GM12878 (cell line): ENCODE measurements at regions not wholly inside any gene's neighbourhood (a gene's known extent, or its start where the extent isn't known, plus 50 kb on each side); places are given as distances from the start of the nearest gene placed in this dataset.

ENCODE experiments used
- ESRRA ChIP-seq: IDR thresholded peaks from 2 replicates; pipeline ENCODE4 v1.6.1; 2012; ENCODE audit warnings: mild to moderate bottlenecking, low read length, improper control_type of control experiment
- EZH2 ChIP-seq: IDR thresholded peaks from 2 replicates; pipeline ENCODE4 v1.6.1; 2012; ENCODE audit warnings: low read depth, mild to moderate bottlenecking, control low read depth, inconsistent platforms, low read length, borderline replicate concordance; ENCODE audit not compliant: control insufficient read depth
- POLR2A ChIP-seq: IDR thresholded peaks from 2 replicates; pipeline ENCODE4 v1.6.1; 2011; ENCODE audit warnings: low read depth, mild to moderate bottlenecking, low read length
- TAF1 ChIP-seq: IDR thresholded peaks from 2 replicates; pipeline ENCODE4 v1.6.1; 2011; ENCODE audit warnings: mild to moderate bottlenecking, low read depth, low read length, borderline replicate concordance
- TF ChIP-seq, protein P1 (sequence below): fragments of 150-350 bp; IDR thresholded peaks from 2 replicates; pipeline ENCODE4 v1.6.1; 2016; ENCODE audit warnings: low read depth, low read length

DNA sequence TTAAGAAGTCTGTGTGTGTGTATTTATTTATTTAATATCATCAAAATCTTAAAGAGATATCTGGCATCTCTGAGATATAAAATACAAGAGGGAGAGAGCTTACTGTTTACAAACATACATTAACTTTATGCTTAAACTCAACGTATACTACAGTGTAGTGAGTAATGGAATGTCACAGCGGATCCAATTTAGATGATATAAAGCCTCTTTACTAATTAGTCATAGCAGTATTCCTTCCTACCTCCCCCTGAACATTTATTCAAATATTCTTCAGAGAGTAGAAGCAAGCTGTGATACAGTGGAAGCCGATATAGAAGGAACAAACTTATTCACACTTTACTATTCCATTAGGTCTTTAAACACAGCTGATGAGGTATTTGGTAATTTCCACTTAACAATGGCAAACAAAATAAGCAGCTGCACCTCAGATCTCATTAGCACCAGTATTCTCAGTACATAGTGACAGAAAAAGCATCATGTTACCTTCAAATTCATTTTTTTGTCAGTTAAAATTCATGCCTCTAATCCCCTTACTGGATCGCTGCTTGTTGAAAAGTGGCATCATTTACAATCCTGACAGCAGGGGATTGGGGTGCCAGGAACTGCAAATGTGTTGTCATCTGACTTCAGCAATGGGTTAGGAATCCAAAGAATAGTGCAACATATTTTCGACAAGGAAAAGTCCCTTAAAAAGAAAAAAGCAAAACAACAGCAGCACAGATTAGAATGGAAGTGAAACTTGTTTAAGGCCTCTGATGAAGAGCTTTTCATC lies 658.7 kb upstream of the EPHA5 start:
- TF ChIP-seq POLR2A (no peak), ESRRA (no peak), TAF1 (no peak), EZH2 (no peak)
- TF ChIP-seq, protein P1, sequence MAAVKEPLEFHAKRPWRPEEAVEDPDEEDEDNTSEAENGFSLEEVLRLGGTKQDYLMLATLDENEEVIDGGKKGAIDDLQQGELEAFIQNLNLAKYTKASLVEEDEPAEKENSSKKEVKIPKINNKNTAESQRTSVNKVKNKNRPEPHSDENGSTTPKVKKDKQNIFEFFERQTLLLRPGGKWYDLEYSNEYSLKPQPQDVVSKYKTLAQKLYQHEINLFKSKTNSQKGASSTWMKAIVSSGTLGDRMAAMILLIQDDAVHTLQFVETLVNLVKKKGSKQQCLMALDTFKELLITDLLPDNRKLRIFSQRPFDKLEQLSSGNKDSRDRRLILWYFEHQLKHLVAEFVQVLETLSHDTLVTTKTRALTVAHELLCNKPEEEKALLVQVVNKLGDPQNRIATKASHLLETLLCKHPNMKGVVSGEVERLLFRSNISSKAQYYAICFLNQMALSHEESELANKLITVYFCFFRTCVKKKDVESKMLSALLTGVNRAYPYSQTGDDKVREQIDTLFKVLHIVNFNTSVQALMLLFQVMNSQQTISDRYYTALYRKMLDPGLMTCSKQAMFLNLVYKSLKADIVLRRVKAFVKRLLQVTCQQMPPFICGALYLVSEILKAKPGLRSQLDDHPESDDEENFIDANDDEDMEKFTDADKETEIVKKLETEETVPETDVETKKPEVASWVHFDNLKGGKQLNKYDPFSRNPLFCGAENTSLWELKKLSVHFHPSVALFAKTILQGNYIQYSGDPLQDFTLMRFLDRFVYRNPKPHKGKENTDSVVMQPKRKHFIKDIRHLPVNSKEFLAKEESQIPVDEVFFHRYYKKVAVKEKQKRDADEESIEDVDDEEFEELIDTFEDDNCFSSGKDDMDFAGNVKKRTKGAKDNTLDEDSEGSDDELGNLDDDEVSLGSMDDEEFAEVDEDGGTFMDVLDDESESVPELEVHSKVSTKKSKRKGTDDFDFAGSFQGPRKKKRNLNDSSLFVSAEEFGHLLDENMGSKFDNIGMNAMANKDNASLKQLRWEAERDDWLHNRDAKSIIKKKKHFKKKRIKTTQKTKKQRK = no peak
